Stimulated activated CD8-positive, alpha-beta memory T cell treated with anti-CD3 and anti-CD28 coated beads, Interleukin-4, amount 100 ng/mL, for 24 hours (primary cell): ENCODE measurements at regions not wholly inside any gene's neighbourhood (a gene's known extent, or its start where the extent isn't known, plus 50 kb on each side); places are given as distances from the start of the nearest gene placed in this dataset.

Experiments used
- DNase-seq: peaks from one replicate; pipeline ENCODE4 v3.0.0-alpha.2; 2020; ENCODE audit warnings: low read depth

GRCh38 chr3:41148901-41149300 is 50.4 kb upstream of the CTNNB1 start:
- DNase-seq, result no peak
